Activated T-helper 17 cell treated with anti-CD3 and anti-CD28 coated beads, Interleukin-2, amount 50 U/mL, for 72 hours (primary cell): ENCODE measurements at regions not wholly inside any gene's neighbourhood (a gene's known extent, or its start where the extent isn't known, plus 50 kb on each side); places are given as distances from the start of the nearest gene placed in this dataset.

ENCODE experiments used
- ATAC-seq: fragments of 150-1000 bp; cut with Tn5 transposase; replicated peaks from 2 replicates; pipeline ENCODE4 v1.10.0; 2021; ENCODE audit warnings: mild to moderate bottlenecking, moderate library complexity
- H3K27ac Mint-ChIP-seq: one replicate; pipeline ENCODE4 v1.8.0; 2022; ENCODE audit warnings: mixed read lengths
- H3K27me3 Mint-ChIP-seq: one replicate; pipeline ENCODE4 v1.8.0; 2022; ENCODE audit warnings: mixed read lengths
- H3K36me3 Mint-ChIP-seq: one replicate; pipeline ENCODE4 v1.8.0; 2022; ENCODE audit warnings: low read depth, mild to moderate bottlenecking, mixed read lengths
- H3K4me1 Mint-ChIP-seq: one replicate; pipeline ENCODE4 v1.8.0; 2022; ENCODE audit warnings: mixed read lengths
- H3K4me3 Mint-ChIP-seq: one replicate; pipeline ENCODE4 v1.8.0; 2022; ENCODE audit warnings: mild to moderate bottlenecking, mixed read lengths
- H3K9me3 Mint-ChIP-seq: one replicate; pipeline ENCODE4 v1.8.0; 2022; ENCODE audit warnings: mixed read lengths

- Mint-ChIP-seq H3K36me3 (no peaks in the 10 kb centered on the region), H3K9me3 (no peaks in the 10 kb centered on the region), H3K27ac (no peak overlapping the region), H3K4me1 (no peaks in the 10 kb centered on the region), H3K4me3 (no peak overlapping the region), H3K27me3 (peaks cover 5% of the 10 kb centered on the region)
- ATAC-seq, result no peak
Observed at GRCh38 chr1:56363007-56363770, 216.2 kb downstream of the PLPP3 start.

GRCh38 chr1:56360021-56360420, 219.3 kb downstream of the PLPP3 start:
- H3K27me3 Mint-ChIP-seq, result peaks cover 14% of the 10 kb centered on the region
- no peak overlapping the region for H3K4me3 Mint-ChIP-seq
- H3K9me3 Mint-ChIP-seq, result no peaks in the 10 kb centered on the region
- ATAC-seq, result no peak
- no peaks in the 10 kb centered on the region for H3K36me3 Mint-ChIP-seq
- no peak overlapping the region for H3K27ac Mint-ChIP-seq
- no peaks in the 10 kb centered on the region for H3K4me1 Mint-ChIP-seq

GRCh38 chr1:56359056-56359455, 220.3 kb downstream of the PLPP3 start:
- Mint-ChIP-seq H3K36me3 (no peaks in the 10 kb centered on the region), H3K4me1 (no peaks in the 10 kb centered on the region), H3K4me3 (no peak overlapping the region), H3K27me3 (peaks cover 14% of the 10 kb centered on the region), H3K27ac (no peak overlapping the region), H3K9me3 (no peaks in the 10 kb centered on the region)
- no peak for ATAC-seq

- H3K27ac Mint-ChIP-seq, result no peak overlapping the region
- ATAC-seq, result no peak
- H3K4me3 Mint-ChIP-seq, result no peak overlapping the region
Observed at GRCh38 chr1:56357927-56358690, 221.3 kb downstream of the PLPP3 start.

GRCh38 chr1:56356376-56356990, 222.9 kb downstream of the PLPP3 start:
- Mint-ChIP-seq H3K4me1 (no peaks in the 10 kb centered on the region), H3K36me3 (no peaks in the 10 kb centered on the region), H3K9me3 (no peaks in the 10 kb centered on the region), H3K4me3 (no peak overlapping the region), H3K27ac (no peak overlapping the region), H3K27me3 (peaks cover 11% of the 10 kb centered on the region)
- ATAC-seq, result no peak

More at GRCh38 chr1:56357927-56358690, 221.3 kb downstream of the PLPP3 start:
- H3K9me3 Mint-ChIP-seq, result no peaks in the 10 kb centered on the region
- H3K4me1 Mint-ChIP-seq, result no peaks in the 10 kb centered on the region
- H3K36me3 Mint-ChIP-seq, result no peaks in the 10 kb centered on the region
- peaks cover 14% of the 10 kb centered on the region for H3K27me3 Mint-ChIP-seq

GRCh38 chr1:56355918-56356317, 223.4 kb downstream of the PLPP3 start:
- no peaks in the 10 kb centered on the region for H3K9me3 Mint-ChIP-seq
- H3K36me3 Mint-ChIP-seq, result no peaks in the 10 kb centered on the region
- no peaks in the 10 kb centered on the region for H3K4me1 Mint-ChIP-seq
- no peak for ATAC-seq
- H3K27me3 Mint-ChIP-seq, result peaks cover 11% of the 10 kb centered on the region
- no peak overlapping the region for H3K27ac Mint-ChIP-seq
- no peak overlapping the region for H3K4me3 Mint-ChIP-seq

- no peaks in the 10 kb centered on the region for H3K9me3 Mint-ChIP-seq
- H3K27ac Mint-ChIP-seq, result no peak overlapping the region
- ATAC-seq, result no peak
- no peaks in the 10 kb centered on the region for H3K36me3 Mint-ChIP-seq
- peaks cover 11% of the 10 kb centered on the region for H3K27me3 Mint-ChIP-seq
- no peak overlapping the region for H3K4me3 Mint-ChIP-seq
- no peaks in the 10 kb centered on the region for H3K4me1 Mint-ChIP-seq
Observed at GRCh38 chr1:56355422-56355821, 223.9 kb downstream of the PLPP3 start.

- no peak overlapping the region for H3K27ac Mint-ChIP-seq
- no peaks in the 10 kb centered on the region for H3K4me1 Mint-ChIP-seq
Observed at GRCh38 chr1:56345831-56346230, 233.5 kb downstream of the PLPP3 start.

GRCh38 chr1:56340977-56341376, 238.4 kb downstream of the PLPP3 start:
- no peaks in the 10 kb centered on the region for H3K36me3 Mint-ChIP-seq
- H3K4me1 Mint-ChIP-seq, result no peaks in the 10 kb centered on the region
- no peak overlapping the region for H3K4me3 Mint-ChIP-seq
- no peak overlapping the region for H3K27ac Mint-ChIP-seq
- H3K27me3 Mint-ChIP-seq, result peaks cover 22% of the 10 kb centered on the region
- H3K9me3 Mint-ChIP-seq, result peaks cover 5% of the 10 kb centered on the region
- ATAC-seq, result no peak

More at GRCh38 chr1:56345831-56346230, 233.5 kb downstream of the PLPP3 start:
- no peaks in the 10 kb centered on the region for H3K36me3 Mint-ChIP-seq
- no peak overlapping the region for H3K4me3 Mint-ChIP-seq
- ATAC-seq, result no peak
- H3K27me3 Mint-ChIP-seq, result peaks cover 6% of the 10 kb centered on the region
- H3K9me3 Mint-ChIP-seq, result peaks cover 3% of the 10 kb centered on the region

- H3K27ac Mint-ChIP-seq, result no peak overlapping the region
- no peak for ATAC-seq
- H3K4me3 Mint-ChIP-seq, result no peak overlapping the region
- no peaks in the 10 kb centered on the region for H3K36me3 Mint-ChIP-seq
- H3K9me3 Mint-ChIP-seq, result peaks cover 5% of the 10 kb centered on the region
- H3K4me1 Mint-ChIP-seq, result no peaks in the 10 kb centered on the region
- H3K27me3 Mint-ChIP-seq, result peaks cover 22% of the 10 kb centered on the region
Observed at GRCh38 chr1:56339786-56340465, 239.4 kb downstream of the PLPP3 start.

GRCh38 chr1:56339093-56339492, 240.3 kb downstream of the PLPP3 start:
- Mint-ChIP-seq H3K27me3 (peaks cover 19% of the 10 kb centered on the region), H3K4me1 (no peaks in the 10 kb centered on the region), H3K9me3 (peaks cover 5% of the 10 kb centered on the region), H3K27ac (no peak overlapping the region), H3K4me3 (no peak overlapping the region), H3K36me3 (no peaks in the 10 kb centered on the region)
- no peak for ATAC-seq

- H3K4me1 Mint-ChIP-seq, result no peaks in the 10 kb centered on the region
- peaks cover 19% of the 10 kb centered on the region for H3K27me3 Mint-ChIP-seq
- ATAC-seq, result no peak
- no peak overlapping the region for H3K4me3 Mint-ChIP-seq
- peaks cover 5% of the 10 kb centered on the region for H3K9me3 Mint-ChIP-seq
- H3K27ac Mint-ChIP-seq, result no peak overlapping the region
- H3K36me3 Mint-ChIP-seq, result no peaks in the 10 kb centered on the region
Observed at GRCh38 chr1:56336982-56337381, 242.4 kb downstream of the PLPP3 start.

- ATAC-seq, result no peak
- H3K9me3 Mint-ChIP-seq, result no peaks in the 10 kb centered on the region
- peaks cover 14% of the 10 kb centered on the region for H3K27me3 Mint-ChIP-seq
- H3K4me1 Mint-ChIP-seq, result no peaks in the 10 kb centered on the region
- H3K36me3 Mint-ChIP-seq, result no peaks in the 10 kb centered on the region
- H3K27ac Mint-ChIP-seq, result no peak overlapping the region
- no peak overlapping the region for H3K4me3 Mint-ChIP-seq
Observed at GRCh38 chr1:56335394-56335793, 244.0 kb downstream of the PLPP3 start.

- no peaks in the 10 kb centered on the region for H3K9me3 Mint-ChIP-seq
- no peak overlapping the region for H3K27ac Mint-ChIP-seq
- ATAC-seq, result no peak
- H3K4me3 Mint-ChIP-seq, result no peak overlapping the region
- peaks cover 7% of the 10 kb centered on the region for H3K27me3 Mint-ChIP-seq
- no peaks in the 10 kb centered on the region for H3K36me3 Mint-ChIP-seq
- no peaks in the 10 kb centered on the region for H3K4me1 Mint-ChIP-seq
Observed at GRCh38 chr1:56334047-56334446, 245.3 kb downstream of the PLPP3 start.
